IMR-90 (cell line): ENCODE measurements at regions not wholly inside any gene's neighbourhood (a gene's known extent, or its start where the extent isn't known, plus 50 kb on each side); places are given as distances from the start of the nearest gene placed in this dataset.

Experiments used
- ATAC-seq: fragments of 200-7000 bp; cut with Tn5 transposase; 2 replicates; pipeline ENCODE4 v1.9.1; 2020; ENCODE audit warnings: low read depth, mild to moderate bottlenecking, moderate library complexity
- BruUV-seq: library from RNA; stranded (reverse); fragments of 400-500 nt; replicated peaks from 2 replicates; lab custom pipeline; 2021; lab: Mats Ljungman, UMichigan
- CTCF ChIA-PET: fragments of 300-600 bp; formaldehyde crosslinking; extraction: SDS; loops from one replicate; lab custom pipeline; 2021; ENCODE audit warnings: antibody characterized with exemption; lab: Yijun Ruan, JAX
- POLR2A ChIA-PET: fragments of 300-600 bp; sonication (Branson Sonifier 250); formaldehyde crosslinking; loops from one replicate; lab custom pipeline; 2022; ENCODE audit warnings: antibody characterized with exemption; ENCODE audit not compliant: unreplicated experiment; lab: Charles Lee
- DNase-seq: peaks from one replicate; pipeline ENCODE4 v3.0.0; 2013
- H2AFZ ChIP-seq: replicated peaks from 2 replicates; pipeline ENCODE3; 2013; ENCODE audit warnings: low read length, mild to moderate bottlenecking; ENCODE audit not compliant: poor library complexity
- H2AK5ac ChIP-seq: 2 replicates; pipeline ENCODE4 v1.6.1; 2013; ENCODE audit warnings: low read depth, low read length, inconsistent platforms
- H2AK9ac ChIP-seq: replicated peaks from 2 replicates; pipeline ENCODE3; 2013; ENCODE audit warnings: mild to moderate bottlenecking, low read depth, low read length, moderate library complexity; ENCODE audit not compliant: poor library complexity
- H2BK120ac ChIP-seq: 2 replicates; pipeline ENCODE4 v1.6.1; 2013; ENCODE audit warnings: low read depth, low read length, inconsistent platforms
- H2BK15ac ChIP-seq: 3 replicates; pipeline ENCODE4 v1.6.1; 2013; ENCODE audit warnings: low read depth, low read length, inconsistent platforms
- H2BK20ac ChIP-seq: 2 replicates; pipeline ENCODE4 v1.6.1; 2013; ENCODE audit warnings: low read depth, mild to moderate bottlenecking, inconsistent platforms, low read length, moderate library complexity
- H2BK5ac ChIP-seq: 2 replicates; pipeline ENCODE4 v1.6.1; 2013; ENCODE audit warnings: mild to moderate bottlenecking, low read depth, low read length, inconsistent platforms; ENCODE audit not compliant: poor library complexity, severe bottlenecking
- H3K14ac ChIP-seq: replicated peaks from 2 replicates; pipeline ENCODE4 v1.6.1; 2013; ENCODE audit warnings: low read depth, low read length, inconsistent platforms
- H3K18ac ChIP-seq: 2 replicates; pipeline ENCODE4 v1.6.1; 2013; ENCODE audit warnings: low read depth, low read length, control low read depth
- H3K23ac ChIP-seq: 2 replicates; pipeline ENCODE4 v1.6.1; 2013; ENCODE audit warnings: low read depth, low read length, inconsistent platforms
- H3K27ac ChIP-seq: 2 replicates; pipeline ENCODE4 v1.5.1; 2013; ENCODE audit warnings: mild to moderate bottlenecking, control low read depth, low read length; ENCODE audit not compliant: insufficient read depth
- H3K27me3 ChIP-seq: 2 replicates; pipeline ENCODE4 v1.6.1; 2013; ENCODE audit warnings: low read length; ENCODE audit not compliant: control insufficient read depth, insufficient read depth
- H3K36me3 ChIP-seq: 2 replicates; pipeline ENCODE4 v1.6.1; 2013; ENCODE audit warnings: low read length, mixed read lengths; ENCODE audit not compliant: control insufficient read depth, insufficient read depth
- H3K4ac ChIP-seq: 2 replicates; pipeline ENCODE4 v1.6.1; 2013; ENCODE audit warnings: low read depth, low read length, inconsistent platforms
- H3K4me1 ChIP-seq: 2 replicates; pipeline ENCODE4 v1.6.1; 2013; ENCODE audit warnings: low read length, mixed read lengths; ENCODE audit not compliant: control insufficient read depth, insufficient read depth
- H3K4me2 ChIP-seq: 2 replicates; pipeline ENCODE4 v1.6.1; 2013; ENCODE audit warnings: low read depth, mild to moderate bottlenecking, control low read depth, low read length, moderate library complexity
- H3K4me3 ChIP-seq: 2 replicates; pipeline ENCODE4 v1.5.1; 2013; ENCODE audit warnings: low read depth, mild to moderate bottlenecking, control low read depth, low read length, moderate library complexity; ENCODE audit not compliant: insufficient read depth
- H3K56ac ChIP-seq: 2 replicates; pipeline ENCODE4 v1.6.1; 2013; ENCODE audit warnings: low read length, inconsistent platforms; ENCODE audit not compliant: insufficient read depth; ENCODE audit errors: extremely low read depth
- H3K79me1 ChIP-seq, 2 experiments: 2 replicates each; pipeline ENCODE4 v1.6.1; 2013; ENCODE audit warnings: low read length in 2 of 2, inconsistent platforms in 1 of 2, low read depth in 1 of 2
- H3K9ac ChIP-seq: 2 replicates; pipeline ENCODE4 v1.6.1; 2013; ENCODE audit warnings: low read depth, low read length, control low read depth
- H3K9me1 ChIP-seq: 2 replicates; pipeline ENCODE4 v1.6.1; 2013; ENCODE audit warnings: low read length, inconsistent platforms; ENCODE audit not compliant: insufficient read depth
- H3K9me3 ChIP-seq: 2 replicates; pipeline ENCODE4 v1.6.1; 2013; ENCODE audit warnings: low read length; ENCODE audit not compliant: control insufficient read depth, insufficient read depth
- H4K20me1 ChIP-seq: 2 replicates; pipeline ENCODE4 v1.6.1; 2013; ENCODE audit warnings: low read length, inconsistent platforms; ENCODE audit not compliant: insufficient read depth
- H4K5ac ChIP-seq: 2 replicates; pipeline ENCODE4 v1.6.1; 2013; ENCODE audit warnings: mild to moderate bottlenecking, low read depth, low read length, control low read depth
- H4K8ac ChIP-seq, 2 experiments: 2 replicates each; pipeline ENCODE4 v1.6.1; 2013; ENCODE audit warnings: low read depth in 2 of 2, low read length in 2 of 2, control low read depth in 1 of 2, inconsistent platforms in 1 of 2
- H4K91ac ChIP-seq: 2 replicates; pipeline ENCODE4 v1.6.1; 2013; ENCODE audit warnings: low read depth, low read length, inconsistent platforms; ENCODE audit not compliant: insufficient read depth
- CEBPB ChIP-seq: IDR thresholded peaks from 2 replicates; pipeline ENCODE4 v1.6.1; 2012; ENCODE audit warnings: low read depth, low read length, improper control_type of control experiment
- CHD1 ChIP-seq: IDR thresholded peaks from 2 replicates; pipeline ENCODE4 v1.6.1; 2012; ENCODE audit warnings: low read depth, low read length, improper control_type of control experiment
- CTCF ChIP-seq: conservative IDR thresholded peaks from 2 replicates; pipeline ENCODE4 v1.5.1; 2012; ENCODE audit warnings: mild to moderate bottlenecking, low read depth, low read length, improper control_type of control experiment
- ELK1 ChIP-seq: fragments of 150-350 bp; IDR thresholded peaks from 2 replicates; pipeline ENCODE4 v1.6.1; 2016; ENCODE audit warnings: low read depth, mild to moderate bottlenecking, low read length, moderate library complexity, borderline replicate concordance
- FOS ChIP-seq: fragments of 150-350 bp; IDR thresholded peaks from 2 replicates; pipeline ENCODE4 v1.6.1; 2016; ENCODE audit warnings: low read depth, low read length
- MAFK ChIP-seq: IDR thresholded peaks from 2 replicates; pipeline ENCODE4 v1.6.1; 2012; ENCODE audit warnings: low read depth, low read length, improper control_type of control experiment
- MAZ ChIP-seq: IDR thresholded peaks from 2 replicates; pipeline ENCODE4 v1.6.1; 2012; ENCODE audit warnings: low read depth, mild to moderate bottlenecking, low read length, improper control_type of control experiment, moderate library complexity, borderline replicate concordance
- MXI1 ChIP-seq: IDR thresholded peaks from 2 replicates; pipeline ENCODE4 v1.6.1; 2012; ENCODE audit warnings: low read depth, mild to moderate bottlenecking, low read length, moderate library complexity, borderline replicate concordance
- NFE2L2 ChIP-seq: fragments of 150-350 bp; IDR thresholded peaks from 2 replicates; pipeline ENCODE4 v1.6.1; 2016; ENCODE audit warnings: low read depth, mild to moderate bottlenecking, low read length
- POLR2A ChIP-seq: IDR thresholded peaks from 2 replicates; pipeline ENCODE4 v1.6.1; 2012; ENCODE audit warnings: mild to moderate bottlenecking, low read depth, low read length
- RAD21 ChIP-seq: IDR thresholded peaks from 2 replicates; pipeline ENCODE4 v1.6.1; 2012; ENCODE audit warnings: low read length, improper control_type of control experiment
- RCOR1 ChIP-seq: IDR thresholded peaks from 2 replicates; pipeline ENCODE4 v1.6.1; 2012; ENCODE audit warnings: mild to moderate bottlenecking, low read length, improper control_type of control experiment; ENCODE audit not compliant: insufficient replicate concordance
- RFX5 ChIP-seq: IDR thresholded peaks from 2 replicates; pipeline ENCODE4 v1.8.0; 2012; ENCODE audit warnings: low read depth, mild to moderate bottlenecking, low read length, moderate library complexity
- SMC3 ChIP-seq: fragments of 150-350 bp; IDR thresholded peaks from 2 replicates; pipeline ENCODE4 v1.6.1; 2016; ENCODE audit warnings: low read depth, mild to moderate bottlenecking, antibody characterized with exemption, low read length, moderate library complexity
- USF2 ChIP-seq: fragments of 150-350 bp; IDR thresholded peaks from 2 replicates; pipeline ENCODE4 v1.6.1; 2017; ENCODE audit warnings: mild to moderate bottlenecking, antibody characterized with exemption, low read length, low read depth
- WGBS, 2 experiments: methylation state at CpG; one replicate each; pipeline versions ENCODE4 v1.1.5 to v1.1.7; 2013; ENCODE audit warnings: missing lambda C conversion rate in 2 of 2; ENCODE audit not compliant: insufficient read length in 1 of 2; ENCODE audit errors: extremely low coverage in 2 of 2; 5-methylcytosine and 5-hydroxymethylcytosine counted together
- dilution Hi-C: fragments of 300-500 bp; cut with HindIII; formaldehyde crosslinking; loops from one replicate; pipeline ENCODE4 v1.14.3; 2018; ENCODE audit warnings: low sequenced_read_pairs; ENCODE audit not compliant: unreplicated experiment
- in situ Hi-C: fragments of 300-500 bp; cut with MboI; formaldehyde crosslinking; loops from 3 replicates; pipeline ENCODE4 v1.14.3; 2019; ENCODE audit warnings: low sequenced_read_pairs, inconsistent platforms, mixed read lengths
- intact Hi-C: fragments of 100-400 bp; cut with micrococcal nuclease; formaldehyde crosslinking; loops from 2 replicates; pipeline ENCODE4 v1.10.0; 2022

DNA sequence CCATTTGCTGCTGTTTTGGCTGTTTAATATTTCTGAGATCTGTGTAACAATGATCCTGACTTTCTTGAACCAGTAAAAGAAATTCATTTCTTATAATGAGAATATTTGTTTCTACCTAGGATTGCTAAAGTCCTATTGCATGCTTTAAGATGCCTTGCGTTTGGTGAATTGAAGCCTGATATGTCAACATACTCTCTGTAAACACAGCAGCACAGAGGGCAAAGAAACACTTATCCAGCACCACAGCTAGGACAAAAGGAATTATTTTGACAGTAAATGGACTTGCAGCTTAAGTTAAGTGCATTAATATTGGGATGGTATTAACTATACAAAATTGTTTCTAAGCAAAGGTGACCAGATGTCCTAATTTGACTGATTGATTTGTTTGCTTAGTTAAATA, 2031.2 kb upstream of the CDH6 start:
- H2AK5ac ChIP-seq: no peak overlapping the region
- H3K9me1 ChIP-seq: no peaks in the 10 kb centered on the region
- no peak overlapping the region for H2BK5ac ChIP-seq
- no peak overlapping the region for H2AK9ac ChIP-seq
- H4K20me1 ChIP-seq: no peaks in the 10 kb centered on the region
- TF ChIP-seq MAFK (no peak), POLR2A (no peak), SMC3 (no peak), RCOR1 (no peak), CHD1 (no peak), RFX5 (no peak), MAZ (no peak), ELK1 (no peak), USF2 (no peak), FOS (no peak), CTCF (no peak), MXI1 (no peak), CEBPB (no peak), NFE2L2 (no peak), RAD21 (no peak)
- no peak overlapping the region for H2AFZ ChIP-seq
- H3K9me3 ChIP-seq: peaks cover 3% of the 10 kb centered on the region; the same call in 1 of the 2 replicates
- in situ Hi-C loops: no loop called here
- H3K14ac ChIP-seq: no peak overlapping the region
- H3K4me3 ChIP-seq: no peak overlapping the region
- H4K91ac ChIP-seq: no peak overlapping the region
- ChIA-PET POLR2A (no interaction called here), CTCF (no interaction called here)
- DNase-seq (no peak), ATAC-seq (no peak)
- dilution Hi-C loops: no loop called here
- BruUV-seq: no TSS peak
- H3K27ac ChIP-seq: no peak overlapping the region
- no peak overlapping the region for H4K8ac ChIP-seq
- WGBS, 2 experiments: no CpG with 5 or more reads among the region's 1 CpG
- H3K56ac ChIP-seq: no peak overlapping the region
- H2BK20ac ChIP-seq: no peak overlapping the region
- H3K27me3 ChIP-seq: no peaks in the 10 kb centered on the region
- H3K79me1 ChIP-seq: no peaks in the 10 kb centered on the region
- no peak overlapping the region for H4K5ac ChIP-seq
- H2BK15ac ChIP-seq: no peak overlapping the region
- no peaks in the 10 kb centered on the region for H3K36me3 ChIP-seq
- no peak overlapping the region for H3K18ac ChIP-seq
- H3K9ac ChIP-seq: no peak overlapping the region
- intact Hi-C loops: no loop called here
- H2BK120ac ChIP-seq: no peak overlapping the region
- no peak overlapping the region for H3K23ac ChIP-seq
- no peak overlapping the region for H3K4ac ChIP-seq
- no peak overlapping the region for H3K4me2 ChIP-seq
- H3K4me1 ChIP-seq: no peaks in the 10 kb centered on the region
